Caco-2 (cell line): ENCODE measurements at regions not wholly inside any gene's neighbourhood (a gene's known extent, or its start where the extent isn't known, plus 50 kb on each side); places are given as distances from the start of the nearest gene placed in this dataset.

Source experiments
- BruUV-seq: library from RNA; stranded (reverse); fragments of 400-500 nt; replicated peaks from 2 replicates; lab custom pipeline; 2021; lab: Mats Ljungman, UMichigan
- CTCF ChIA-PET: fragments of 300-600 bp; sonication (Branson Sonifier 250); formaldehyde crosslinking; loops from one replicate; lab custom pipeline; 2022; ENCODE audit warnings: antibody characterized with exemption; lab: Charles Lee
- POLR2A ChIA-PET: fragments of 300-600 bp; sonication (Branson Sonifier 250); formaldehyde crosslinking; loops from one replicate; lab custom pipeline; 2022; ENCODE audit warnings: antibody characterized with exemption; lab: Charles Lee
- DNase-seq, 2 experiments: peaks; one replicate each; pipeline versions ENCODE4 v3.0.0 to v3.0.0-alpha.2; 2020 to 2022
- H3K27me3 ChIP-seq: replicated peaks from 2 replicates; pipeline ENCODE4 v1.6.0; 2011; ENCODE audit warnings: low read length; ENCODE audit not compliant: control insufficient read depth, insufficient read depth
- H3K36me3 ChIP-seq: 2 replicates; pipeline ENCODE4 v1.5.1; 2011; ENCODE audit warnings: low read length; ENCODE audit not compliant: control insufficient read depth, insufficient read depth
- H3K4me1 ChIP-seq: fragments of 250-450 bp; sonication (Bioruptor Pico); 2 replicates; pipeline ENCODE4 v1.5.1; 2020; ENCODE audit warnings: mild to moderate bottlenecking
- H3K4me3 ChIP-seq: 2 replicates; pipeline ENCODE4 v1.5.1; 2011; ENCODE audit warnings: low read depth, mild to moderate bottlenecking, control low read depth, low read length
- H3K9me3 ChIP-seq: fragments of 250-450 bp; sonication (Bioruptor Pico); 2 replicates; pipeline ENCODE4 v1.5.1; 2020; ENCODE audit warnings: mild to moderate bottlenecking, moderate library complexity
- H3K27ac Mint-ChIP-seq: one replicate; pipeline ENCODE4 v1.8.0; 2022; ENCODE audit warnings: mixed read lengths; ENCODE audit not compliant: unreplicated experiment
- H3K27me3 Mint-ChIP-seq: one replicate; pipeline ENCODE4 v1.8.0; 2022; ENCODE audit warnings: mixed read lengths; ENCODE audit not compliant: insufficient read depth, unreplicated experiment
- H3K36me3 Mint-ChIP-seq: one replicate; pipeline ENCODE4 v1.8.0; 2022; ENCODE audit warnings: mild to moderate bottlenecking, mixed read lengths; ENCODE audit not compliant: insufficient read depth, unreplicated experiment
- H3K4me1 Mint-ChIP-seq: one replicate; pipeline ENCODE4 v1.8.0; 2022; ENCODE audit warnings: low read depth, mixed read lengths; ENCODE audit not compliant: unreplicated experiment
- H3K4me3 Mint-ChIP-seq: one replicate; pipeline ENCODE4 v1.8.0; 2022; ENCODE audit warnings: mild to moderate bottlenecking, moderate library complexity, mixed read lengths; ENCODE audit not compliant: unreplicated experiment
- H3K9me3 Mint-ChIP-seq: one replicate; pipeline ENCODE4 v1.8.0; 2022; ENCODE audit warnings: mixed read lengths; ENCODE audit not compliant: unreplicated experiment
- intact Hi-C: fragments of 100-400 bp; cut with micrococcal nuclease; formaldehyde crosslinking; loops from one replicate; pipeline ENCODE4 v1.10.0; 2022; ENCODE audit not compliant: unreplicated experiment
- TF ChIP-seq, protein P1 (sequence below), 2 experiments: fragments of 200-600 bp in 1 of 2; IDR thresholded peaks; 1 replicate in 1 of 2; 2 replicates in 1 of 2; pipeline versions ENCODE4 v1.5.1 to v1.8.0; 2011 to 2022; ENCODE audit warnings: antibody characterized with exemption in 1 of 2, control low read depth in 1 of 2, inconsistent platforms in 1 of 2, low read depth in 1 of 2, low read length in 1 of 2, mild to moderate bottlenecking in 1 of 2, moderate library complexity in 1 of 2; ENCODE audit not compliant: insufficient read depth in 1 of 2, severe bottlenecking in 1 of 2, unreplicated experiment in 1 of 2

DNA sequence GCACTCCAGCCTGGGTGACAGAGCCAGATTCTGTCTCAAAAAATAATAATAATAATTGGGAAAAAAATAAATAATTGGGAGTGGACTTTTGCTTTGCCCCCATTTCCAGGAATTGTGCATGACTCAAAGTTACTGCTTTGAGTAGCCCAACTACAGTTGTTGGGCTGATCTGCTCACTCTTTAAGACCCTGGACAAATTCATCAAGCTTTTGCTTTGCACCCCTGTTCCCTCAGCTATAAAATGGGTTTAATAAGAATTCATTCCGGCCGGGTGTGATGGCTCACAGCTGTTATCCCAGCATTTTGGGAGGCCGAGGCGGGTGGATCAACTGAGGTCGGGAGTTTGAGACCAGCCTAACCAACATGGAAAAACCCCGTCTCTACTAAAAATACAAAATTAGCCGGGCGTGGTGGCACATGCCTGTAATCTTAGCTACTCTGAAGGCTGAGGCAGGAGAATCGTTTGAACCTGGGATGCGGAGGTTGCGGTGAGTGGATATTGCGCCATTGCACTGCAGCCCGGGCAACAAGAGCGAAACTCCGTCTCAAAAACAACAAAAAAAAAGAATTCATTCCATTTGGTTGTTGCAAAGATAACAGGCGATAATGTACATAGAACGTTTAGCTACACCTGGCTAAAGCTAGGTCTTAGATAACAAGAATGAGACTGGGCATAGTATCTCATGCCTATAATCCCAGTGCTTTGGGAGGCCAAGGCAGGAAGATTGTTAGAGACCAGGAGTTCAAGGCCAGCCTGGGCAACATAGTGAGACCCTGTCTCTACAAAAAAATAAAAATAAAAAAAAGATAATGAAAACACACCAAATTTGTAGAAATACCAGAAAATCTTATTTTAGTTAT, 87.9 kb upstream of the ZNF217 start:
- H3K4me1 Mint-ChIP-seq, result peaks cover 47% of the 10 kb centered on the region
- TF ChIP-seq, protein P1, sequence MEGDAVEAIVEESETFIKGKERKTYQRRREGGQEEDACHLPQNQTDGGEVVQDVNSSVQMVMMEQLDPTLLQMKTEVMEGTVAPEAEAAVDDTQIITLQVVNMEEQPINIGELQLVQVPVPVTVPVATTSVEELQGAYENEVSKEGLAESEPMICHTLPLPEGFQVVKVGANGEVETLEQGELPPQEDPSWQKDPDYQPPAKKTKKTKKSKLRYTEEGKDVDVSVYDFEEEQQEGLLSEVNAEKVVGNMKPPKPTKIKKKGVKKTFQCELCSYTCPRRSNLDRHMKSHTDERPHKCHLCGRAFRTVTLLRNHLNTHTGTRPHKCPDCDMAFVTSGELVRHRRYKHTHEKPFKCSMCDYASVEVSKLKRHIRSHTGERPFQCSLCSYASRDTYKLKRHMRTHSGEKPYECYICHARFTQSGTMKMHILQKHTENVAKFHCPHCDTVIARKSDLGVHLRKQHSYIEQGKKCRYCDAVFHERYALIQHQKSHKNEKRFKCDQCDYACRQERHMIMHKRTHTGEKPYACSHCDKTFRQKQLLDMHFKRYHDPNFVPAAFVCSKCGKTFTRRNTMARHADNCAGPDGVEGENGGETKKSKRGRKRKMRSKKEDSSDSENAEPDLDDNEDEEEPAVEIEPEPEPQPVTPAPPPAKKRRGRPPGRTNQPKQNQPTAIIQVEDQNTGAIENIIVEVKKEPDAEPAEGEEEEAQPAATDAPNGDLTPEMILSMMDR (IDR thresholded peaks at IDR 0.05; ENCODE audit: insufficient read depth in 1 of 2, low read depth in 1 of 2, low read length in 1 of 2, severe bottlenecking in 1 of 2, unreplicated experiment in 1 of 2), result no peak
- H3K27me3 ChIP-seq, result no peaks in the 10 kb centered on the region
- no peaks in the 10 kb centered on the region for H3K27me3 Mint-ChIP-seq
- POLR2A ChIA-PET, result interaction anchor here (1.4 kb wide), 1 partner anchor 90 kb away, joined by 3 read pairs; no protein-coding TSS in a partner anchor
- H3K36me3 Mint-ChIP-seq, result peaks cover 23% of the 10 kb centered on the region
- H3K27ac Mint-ChIP-seq, result peak overlapping the region; percentile 88
- H3K4me1 ChIP-seq, result peaks cover 48% of the 10 kb centered on the region
- no peak overlapping the region for H3K4me3 ChIP-seq
- H3K36me3 ChIP-seq, result no peaks in the 10 kb centered on the region
- peak; percentile 77 to 80 for DNase-seq
- BruUV-seq, result no TSS peak
- H3K9me3 ChIP-seq, result no peaks in the 10 kb centered on the region
- H3K9me3 Mint-ChIP-seq, result no peaks in the 10 kb centered on the region
- intact Hi-C loops, result no loop called here
- H3K4me3 Mint-ChIP-seq, result no peak overlapping the region
- CTCF ChIA-PET, result interaction anchor here (0.5 to 1.7 kb wide), 5 partner anchors 57 to 104 kb away, joined by 3 to 5 read pairs (median 4); partner anchors contain the start of gene ZNF217

DNA sequence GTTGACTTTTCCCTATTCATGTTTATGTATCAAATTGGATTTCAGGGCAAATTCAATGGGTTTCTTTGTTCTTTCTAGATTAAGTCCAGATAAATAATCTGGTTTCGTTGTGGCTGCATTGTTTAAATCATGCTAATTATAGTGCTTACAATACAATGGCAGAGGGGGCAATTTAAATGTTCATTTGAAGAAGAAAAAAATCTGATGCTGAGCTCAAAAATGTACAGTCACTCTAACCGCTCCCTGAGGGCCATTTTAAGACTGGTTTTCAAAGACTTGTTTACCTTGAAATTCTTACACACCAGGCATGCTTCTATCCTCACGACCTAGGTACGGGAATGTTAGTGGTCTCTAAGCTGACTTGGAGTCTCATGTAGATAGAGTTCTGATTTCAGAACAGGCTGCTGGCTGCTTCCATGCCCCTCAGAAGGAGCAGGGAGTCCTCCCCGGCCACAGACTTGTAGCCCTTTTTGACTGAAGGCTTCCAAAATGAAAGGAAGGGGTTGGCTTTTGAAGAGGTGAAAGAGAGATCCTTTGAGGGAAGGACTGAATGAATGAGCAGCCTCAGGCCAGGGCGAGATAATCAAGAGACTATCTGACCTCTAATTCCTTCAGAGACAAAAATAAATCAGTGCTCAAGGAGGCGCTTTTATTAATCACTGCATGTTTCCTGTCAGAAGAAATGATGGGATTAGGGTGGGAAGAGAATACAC, 86.1 kb upstream of the ZNF217 start:
- H3K36me3 ChIP-seq, result no peaks in the 10 kb centered on the region
- TF ChIP-seq, protein P1 (IDR thresholded peaks at IDR 0.05; ENCODE audit: insufficient read depth in 1 of 2, low read depth in 1 of 2, low read length in 1 of 2, severe bottlenecking in 1 of 2, unreplicated experiment in 1 of 2), result no peak
- peaks cover 52% of the 10 kb centered on the region for H3K4me1 ChIP-seq
- POLR2A ChIA-PET, result interaction anchor here (0.6 to 1.1 kb wide), 2 partner anchors 28 to 57 kb away, joined by 4 read pairs; no protein-coding TSS in a partner anchor
- Mint-ChIP-seq H3K4me1 (peaks cover 43% of the 10 kb centered on the region), H3K9me3 (no peaks in the 10 kb centered on the region), H3K4me3 (peak overlapping the region; percentile 73), H3K36me3 (peaks cover 25% of the 10 kb centered on the region), H3K27me3 (no peaks in the 10 kb centered on the region), H3K27ac (peak overlapping the region; percentile 88)
- peak; percentile 62 to 71 for DNase-seq
- no peak overlapping the region for H3K4me3 ChIP-seq
- no TSS peak for BruUV-seq
- H3K27me3 ChIP-seq, result no peaks in the 10 kb centered on the region
- CTCF ChIA-PET, result interaction anchor here (1.0 to 3.1 kb wide), 5 partner anchors 29 to 260 kb away, joined by 3 to 11 read pairs (median 3); no protein-coding TSS in a partner anchor
- H3K9me3 ChIP-seq, result no peaks in the 10 kb centered on the region
- intact Hi-C loops, result loop anchor here (10.0 kb wide), 1 partner anchor 385 kb away; no protein-coding TSS in a partner anchor
